IPS-15b (cell line): ENCODE measurements at regions not wholly inside any gene's neighbourhood (a gene's known extent, or its start where the extent isn't known, plus 50 kb on each side); places are given as distances from the start of the nearest gene placed in this dataset.
"Not testable (repeated sequence)": the region's sequence is repeated elsewhere in the genome, so short reads cannot be mapped to it uniquely, and the experiment has no call there.

Source experiments
- H3K27me3 ChIP-seq: one replicate; pipeline ENCODE4 v1.6.1; 2013; ENCODE audit warnings: low read length; ENCODE audit not compliant: control insufficient read depth, insufficient read depth
- H3K36me3 ChIP-seq: one replicate; pipeline ENCODE4 v1.6.1; 2013; ENCODE audit warnings: low read length; ENCODE audit not compliant: control insufficient read depth, insufficient read depth
- H3K4me1 ChIP-seq: one replicate; pipeline ENCODE4 v1.6.1; 2013; ENCODE audit warnings: mild to moderate bottlenecking, low read length; ENCODE audit not compliant: control insufficient read depth, insufficient read depth
- H3K4me3 ChIP-seq: one replicate; pipeline ENCODE4 v1.5.1; 2013; ENCODE audit warnings: low read depth, low read length
- H3K9ac ChIP-seq: one replicate; pipeline ENCODE4 v1.6.1; 2013; ENCODE audit warnings: low read depth, mild to moderate bottlenecking, low read length
- H3K9me3 ChIP-seq: one replicate; pipeline ENCODE4 v1.6.1; 2013; ENCODE audit warnings: mild to moderate bottlenecking, low read length; ENCODE audit not compliant: control insufficient read depth, insufficient read depth

DNA sequence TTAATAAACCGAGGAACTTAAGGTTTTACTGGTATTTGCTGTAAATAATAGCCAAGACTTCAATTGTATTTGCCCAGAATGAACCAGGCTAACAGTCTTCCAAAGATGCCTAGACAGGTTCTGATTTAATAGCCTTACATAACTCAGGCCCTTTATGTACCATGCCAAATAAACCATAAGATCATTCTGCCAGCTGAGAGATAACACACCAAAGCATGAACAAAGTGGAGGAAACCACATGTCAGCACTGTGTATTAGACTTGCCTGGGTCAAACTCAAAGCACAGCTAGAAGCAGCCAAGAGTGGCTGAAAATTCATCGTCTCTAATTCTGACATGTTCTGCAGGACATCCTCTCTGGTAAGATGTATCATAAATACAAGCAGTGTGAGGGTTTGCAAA, 319.3 kb upstream of the ZNF608 start:
- no peaks in the 10 kb centered on the region for H3K9me3 ChIP-seq
- no peaks in the 10 kb centered on the region for H3K36me3 ChIP-seq
- no peak overlapping the region for H3K4me3 ChIP-seq
- H3K4me1 ChIP-seq, result no peaks in the 10 kb centered on the region
- no peaks in the 10 kb centered on the region for H3K27me3 ChIP-seq
- H3K9ac ChIP-seq, result no peak overlapping the region

DNA sequence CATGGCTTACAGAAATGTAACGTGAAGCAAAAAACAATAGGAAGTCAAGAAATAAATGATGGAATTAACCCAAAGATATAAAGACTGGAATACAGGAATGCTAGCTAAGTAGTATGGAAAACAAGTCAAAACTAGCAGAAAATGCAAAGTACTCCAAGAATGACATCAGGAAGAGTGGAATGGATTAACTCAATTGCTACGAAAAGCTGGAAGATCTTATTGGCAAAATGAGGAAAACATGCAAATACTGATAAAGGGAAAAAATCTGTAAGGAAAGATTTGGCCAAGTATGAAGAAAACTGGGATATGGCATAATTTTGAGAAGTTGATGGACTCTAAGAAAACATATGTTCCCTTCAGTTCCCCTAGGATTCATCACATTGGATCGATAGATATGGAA, 324.5 kb upstream of the ZNF608 start:
- Histone ChIP-seq H3K9me3 (peaks cover 11% of the 10 kb centered on the region), H3K36me3 (no peaks in the 10 kb centered on the region), H3K9ac (no peak overlapping the region), H3K4me1 (no peaks in the 10 kb centered on the region), H3K4me3 (no peak overlapping the region), H3K27me3 (no peaks in the 10 kb centered on the region)

DNA sequence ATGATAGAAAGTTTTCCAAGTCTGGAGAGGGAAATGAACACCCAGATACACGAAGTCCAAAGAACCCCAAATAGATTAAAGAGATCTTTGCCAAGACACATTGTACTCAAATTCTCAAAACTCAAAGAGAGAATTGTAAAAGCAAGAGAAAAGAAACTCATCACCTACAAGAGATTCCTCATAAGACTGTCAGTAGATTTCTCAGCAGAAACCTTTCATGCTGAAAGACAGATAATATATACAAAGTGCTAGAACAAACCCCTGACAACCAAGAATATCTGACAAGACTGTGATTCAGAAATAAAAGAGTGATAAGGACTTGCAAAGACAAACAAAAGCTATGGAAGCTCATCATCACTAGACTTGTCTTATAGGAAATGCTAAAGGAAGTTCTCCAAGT, 326.7 kb upstream of the ZNF608 start:
- Histone ChIP-seq H3K4me3 (no peak overlapping the region), H3K9ac (no peak overlapping the region), H3K9me3 (peaks cover 11% of the 10 kb centered on the region), H3K27me3 (no peaks in the 10 kb centered on the region), H3K4me1 (no peaks in the 10 kb centered on the region), H3K36me3 (no peaks in the 10 kb centered on the region)

DNA sequence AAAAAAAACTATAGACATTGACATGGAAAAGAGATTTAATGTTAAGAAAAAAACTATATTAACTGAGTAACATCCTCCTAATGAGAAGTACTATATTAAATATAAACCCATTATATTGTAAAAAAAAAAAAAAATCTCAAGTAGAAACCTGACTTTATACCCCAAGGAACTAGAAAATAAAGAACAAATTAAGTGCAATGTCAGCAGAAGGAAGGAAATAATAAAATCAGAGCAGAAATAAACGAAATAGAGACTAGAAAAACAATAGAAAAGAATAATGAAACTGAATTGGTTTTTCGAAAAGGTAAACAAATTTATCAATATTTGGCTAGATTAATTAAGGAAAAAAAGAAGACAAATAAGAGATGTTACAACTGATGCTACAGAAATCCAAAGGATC, 329.1 kb upstream of the ZNF608 start:
- Histone ChIP-seq H3K9ac (no peak overlapping the region), H3K27me3 (no peaks in the 10 kb centered on the region), H3K36me3 (no peaks in the 10 kb centered on the region), H3K9me3 (peaks cover 11% of the 10 kb centered on the region), H3K4me3 (no peak overlapping the region), H3K4me1 (no peaks in the 10 kb centered on the region)

DNA sequence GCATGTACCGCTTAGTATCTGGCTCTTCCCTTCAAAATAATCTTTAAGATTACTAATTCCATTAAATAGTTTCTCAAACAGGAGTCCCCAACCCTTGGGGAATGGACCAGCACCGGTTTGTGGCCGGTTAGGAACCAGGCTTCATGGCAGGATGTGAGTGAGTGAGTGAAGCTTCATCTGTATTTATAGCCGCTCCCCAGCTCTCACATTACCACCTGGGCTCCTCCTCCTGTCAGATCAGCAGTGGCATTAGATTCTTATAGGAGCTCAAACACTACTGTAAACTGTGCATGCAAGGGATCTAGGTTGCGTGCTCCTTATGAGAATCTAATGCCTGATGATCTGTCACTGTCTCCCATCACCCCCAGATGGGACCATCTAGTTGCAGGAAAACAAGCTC, 332.6 kb upstream of the ZNF608 start:
- H3K36me3 ChIP-seq, H3K9me3 ChIP-seq, H3K4me3 ChIP-seq, H3K27me3 ChIP-seq, H3K4me1 ChIP-seq, H3K9ac ChIP-seq: not testable (repeated sequence)

DNA sequence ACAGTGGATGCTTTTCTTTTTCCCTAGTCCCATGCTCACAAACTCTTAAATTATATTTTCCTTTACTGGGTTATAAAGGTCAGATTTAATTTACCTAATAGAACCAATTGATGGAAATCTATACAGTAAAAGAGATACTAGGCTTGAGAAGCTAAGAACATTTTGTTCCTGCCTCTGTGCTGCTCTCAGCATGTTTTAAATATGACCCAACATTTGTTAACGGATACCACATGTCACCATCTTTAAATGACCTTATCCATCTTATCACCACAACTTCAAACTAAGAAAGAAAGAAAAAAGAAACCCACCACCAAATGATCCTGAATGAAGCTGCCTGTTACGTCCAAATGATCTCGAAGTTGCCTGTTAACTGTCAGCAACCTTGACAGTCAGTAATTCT, 334.7 kb upstream of the ZNF608 start:
- Histone ChIP-seq H3K9me3 (no peaks in the 10 kb centered on the region), H3K36me3 (no peaks in the 10 kb centered on the region), H3K4me3 (no peak overlapping the region), H3K27me3 (no peaks in the 10 kb centered on the region), H3K9ac (no peak overlapping the region), H3K4me1 (no peaks in the 10 kb centered on the region)

DNA sequence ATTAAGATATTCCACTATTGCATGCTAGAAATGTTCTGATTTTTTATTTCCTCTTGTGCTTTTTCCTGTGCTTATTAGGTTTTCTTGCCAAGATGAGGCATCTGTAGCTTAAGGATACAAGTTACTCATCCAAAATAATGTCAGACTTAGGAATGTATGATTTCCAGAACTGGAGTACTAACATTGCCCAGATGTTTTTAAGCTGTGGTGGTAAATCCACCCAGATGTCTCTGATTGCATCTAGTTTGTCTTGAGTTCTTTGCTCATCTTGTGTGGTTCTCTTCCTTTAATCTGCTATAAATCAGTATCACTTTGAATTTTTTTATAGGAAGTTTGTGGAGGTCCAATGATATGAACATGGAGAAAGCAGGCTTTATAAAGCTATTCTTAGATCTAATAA, 337.5 kb upstream of the ZNF608 start:
- Histone ChIP-seq H3K4me3 (no peak overlapping the region), H3K36me3 (no peaks in the 10 kb centered on the region), H3K4me1 (no peaks in the 10 kb centered on the region), H3K9me3 (no peaks in the 10 kb centered on the region), H3K27me3 (no peaks in the 10 kb centered on the region), H3K9ac (no peak overlapping the region)

DNA sequence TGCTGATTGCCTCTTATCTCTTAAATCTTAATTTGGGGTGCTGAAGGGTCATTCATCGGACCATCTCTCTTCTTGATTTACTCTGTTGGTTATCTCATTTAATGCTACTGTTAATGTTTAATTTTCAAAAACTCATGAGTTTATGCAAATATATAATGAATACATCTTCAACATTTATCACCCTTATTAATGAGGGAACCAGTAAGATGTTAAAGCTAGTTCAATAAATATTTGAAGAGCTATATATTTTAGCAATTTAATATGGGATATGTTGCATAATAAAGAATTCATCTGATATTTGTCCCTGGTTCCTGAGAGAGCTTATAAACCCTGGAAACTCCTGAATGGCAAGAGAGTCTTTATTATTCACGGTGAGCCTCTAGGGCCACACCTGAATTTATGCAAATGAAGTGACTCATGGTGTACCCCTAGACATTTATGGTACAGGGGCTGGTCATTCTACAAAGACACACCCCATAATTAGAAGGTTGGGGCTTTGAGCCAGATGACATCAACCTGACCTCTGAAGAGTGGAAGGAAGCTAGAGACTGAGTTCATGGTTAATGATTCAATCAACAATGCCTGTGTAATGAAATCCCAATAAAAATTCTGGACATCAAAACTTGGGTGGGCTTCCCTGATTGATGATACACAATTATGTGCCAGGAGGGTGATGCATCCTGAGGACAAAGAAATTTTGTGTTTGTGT, 339.5 kb upstream of the ZNF608 start:
- no peaks in the 10 kb centered on the region for H3K27me3 ChIP-seq
- no peaks in the 10 kb centered on the region for H3K9me3 ChIP-seq
- no peak overlapping the region for H3K9ac ChIP-seq
- H3K4me1 ChIP-seq, result no peaks in the 10 kb centered on the region
- no peak overlapping the region for H3K4me3 ChIP-seq
- no peaks in the 10 kb centered on the region for H3K36me3 ChIP-seq

DNA sequence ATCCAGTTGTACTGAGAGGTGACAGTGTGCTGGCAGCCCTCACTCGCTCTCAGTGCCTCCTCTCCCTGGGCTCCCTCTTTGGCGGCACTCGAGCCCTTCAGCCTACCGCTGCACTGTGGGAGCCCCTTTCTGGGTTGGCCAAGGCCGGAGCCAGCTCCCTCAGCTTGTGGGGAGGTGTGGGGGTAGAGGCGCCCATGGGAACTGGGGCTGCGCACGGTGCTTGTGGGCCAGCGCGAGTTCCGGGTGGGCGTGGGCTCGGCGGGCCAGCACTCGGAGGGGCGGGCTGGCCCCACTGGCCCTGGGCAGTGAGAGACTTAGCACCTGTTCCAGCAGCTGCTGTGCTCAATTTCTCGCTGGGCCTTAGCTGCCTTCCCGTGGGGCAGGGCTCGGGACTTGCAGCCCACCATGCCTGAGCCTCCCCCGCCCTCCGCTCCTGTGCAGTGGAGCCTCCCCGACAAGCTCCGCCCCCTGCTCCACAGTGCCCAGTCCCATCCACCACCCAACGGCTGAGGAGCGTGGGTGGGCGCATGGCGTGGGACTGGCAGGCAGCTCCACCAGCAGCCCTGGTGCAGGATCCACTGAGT, 342.2 kb upstream of the ZNF608 start:
- Histone ChIP-seq H3K9ac (no peak overlapping the region), H3K9me3 (no peaks in the 10 kb centered on the region), H3K4me3 (no peak overlapping the region), H3K4me1 (no peaks in the 10 kb centered on the region), H3K27me3 (no peaks in the 10 kb centered on the region), H3K36me3 (no peaks in the 10 kb centered on the region)

DNA sequence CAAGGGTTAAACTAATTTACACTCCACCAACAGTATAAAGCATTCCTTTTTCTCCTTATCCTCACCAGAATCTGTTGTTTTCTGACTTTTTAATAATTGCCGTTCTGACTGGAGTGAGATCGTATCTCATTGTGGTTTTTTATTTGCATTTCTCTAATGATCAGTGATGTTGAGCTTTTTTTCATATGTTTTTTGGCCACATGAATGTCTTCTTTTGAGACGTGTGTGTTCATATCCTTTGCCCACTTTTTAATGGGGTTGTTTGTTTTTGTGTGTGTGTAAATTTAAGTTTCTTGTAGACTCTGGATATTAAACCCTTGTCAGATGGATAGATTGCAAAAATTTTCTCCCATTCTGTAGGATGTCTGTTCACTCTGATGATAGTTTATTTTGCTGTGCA, 345.7 kb upstream of the ZNF608 start:
- H3K9ac ChIP-seq, H3K9me3 ChIP-seq, H3K27me3 ChIP-seq, H3K4me1 ChIP-seq, H3K36me3 ChIP-seq, H3K4me3 ChIP-seq: not testable (repeated sequence)

DNA sequence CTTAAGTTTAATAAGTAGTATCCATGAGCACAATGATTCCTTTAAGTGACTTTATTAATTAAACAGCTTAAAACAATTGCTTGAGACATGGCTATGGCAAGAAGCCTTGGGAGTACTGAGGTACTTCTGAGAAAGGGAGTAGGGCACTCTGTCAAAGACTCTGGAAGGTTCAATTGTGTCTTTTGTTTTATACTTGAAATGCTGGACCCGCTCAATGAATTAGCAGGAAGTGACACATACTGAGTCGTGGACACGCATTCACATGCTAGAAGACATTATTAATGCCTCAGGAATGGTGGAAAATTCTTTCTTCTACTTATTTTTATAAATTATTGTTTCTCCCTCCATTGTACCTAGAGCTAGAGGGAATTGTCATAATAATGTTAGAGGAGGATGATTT, 347.3 kb upstream of the ZNF608 start:
- Histone ChIP-seq H3K27me3 (no peaks in the 10 kb centered on the region), H3K4me1 (no peaks in the 10 kb centered on the region), H3K4me3 (no peak overlapping the region), H3K9me3 (no peaks in the 10 kb centered on the region), H3K9ac (no peak overlapping the region), H3K36me3 (no peaks in the 10 kb centered on the region)

DNA sequence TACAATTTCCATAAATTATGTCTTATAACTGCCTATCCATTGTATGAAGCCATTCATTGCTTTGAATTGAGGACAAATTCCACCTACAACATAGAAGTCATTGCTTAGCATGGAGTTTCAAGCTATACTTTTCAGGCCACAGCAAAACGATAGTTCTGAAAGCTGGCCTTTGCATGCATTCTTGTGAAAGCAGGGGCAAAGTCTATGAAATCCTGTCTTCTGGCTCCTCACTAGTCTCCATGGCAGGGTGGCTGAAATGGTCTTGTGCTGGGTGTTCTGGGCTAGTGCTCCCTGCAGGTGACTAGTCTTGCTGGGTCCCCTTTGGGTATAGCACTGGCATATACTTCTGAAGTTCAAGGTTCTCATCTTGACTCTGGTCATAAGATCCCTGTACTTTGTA, 353.9 kb upstream of the ZNF608 start:
- Histone ChIP-seq H3K4me1 (no peaks in the 10 kb centered on the region), H3K9ac (no peak overlapping the region), H3K9me3 (no peaks in the 10 kb centered on the region), H3K4me3 (no peak overlapping the region), H3K27me3 (no peaks in the 10 kb centered on the region), H3K36me3 (no peaks in the 10 kb centered on the region)
